ENCODE measurements at regions not wholly inside any gene's neighbourhood (a gene's known extent, or its start where the extent isn't known, plus 50 kb on each side); places are given as distances from the start of the nearest gene placed in this dataset.

- no peaks in the 10 kb centered on the region for H3K36me3 ChIP-seq (ENCODE audit: low read depth)
- no peaks in the 10 kb centered on the region for H3K4me1 ChIP-seq (ENCODE audit: low read depth)
- no peaks in the 10 kb centered on the region for H3K9me3 ChIP-seq
- no peak overlapping the region for H3K4me3 ChIP-seq
- DNase-seq (no peak), ATAC-seq (no peak)
- intact Hi-C loops (cut with DNase I, micrococcal nuclease): no loop called here
- TF ChIP-seq CTCF (IDR thresholded peaks at IDR 0.05): no peak
Observed at GRCh38 chr3:118713502-118714207, 321.0 kb downstream of the IGSF11 start.

- no peak for TF ChIP-seq CTCF (IDR thresholded peaks at IDR 0.05)
- intact Hi-C loops (cut with DNase I, micrococcal nuclease): no loop called here
- H3K4me1 ChIP-seq (ENCODE audit: low read depth): no peaks in the 10 kb centered on the region
- ATAC-seq (no peak), DNase-seq (no peak)
- no peak overlapping the region for H3K4me3 ChIP-seq
- H3K36me3 ChIP-seq (ENCODE audit: low read depth): no peaks in the 10 kb centered on the region
- H3K9me3 ChIP-seq: peaks cover 10% of the 10 kb centered on the region
Observed at GRCh38 chr3:118714800-118715199, 319.8 kb downstream of the IGSF11 start.

GRCh38 chr3:118729546-118729945, 305.1 kb downstream of the IGSF11 start:
- Histone ChIP-seq H3K4me3 (no peak overlapping the region), H3K9me3 (no peaks in the 10 kb centered on the region), H3K36me3 (ENCODE audit: low read depth) (no peaks in the 10 kb centered on the region), H3K4me1 (ENCODE audit: low read depth) (no peaks in the 10 kb centered on the region)
- no peak for ATAC-seq
- no peak for TF ChIP-seq CTCF (IDR thresholded peaks at IDR 0.05)
- DNase-seq: no peak
- intact Hi-C loops (cut with DNase I, micrococcal nuclease): no loop called here

GRCh38 chr3:118734664-118735063, 300.0 kb downstream of the IGSF11 start:
- ATAC-seq (no peak), DNase-seq (no peak)
- Histone ChIP-seq H3K9me3 (no peaks in the 10 kb centered on the region), H3K4me3 (no peak overlapping the region), H3K4me1 (ENCODE audit: low read depth) (no peaks in the 10 kb centered on the region), H3K36me3 (ENCODE audit: low read depth) (no peaks in the 10 kb centered on the region)
- TF ChIP-seq CTCF (IDR thresholded peaks at IDR 0.05): no peak
- intact Hi-C loops (cut with DNase I, micrococcal nuclease): no loop called here

- peaks cover 7% of the 10 kb centered on the region for H3K9me3 ChIP-seq
- H3K4me1 ChIP-seq (ENCODE audit: low read depth): no peaks in the 10 kb centered on the region
- ATAC-seq: no peak
- no peak for TF ChIP-seq CTCF (IDR thresholded peaks at IDR 0.05)
- intact Hi-C loops (cut with DNase I, micrococcal nuclease): no loop called here
- DNase-seq: no peak
- no peaks in the 10 kb centered on the region for H3K36me3 ChIP-seq (ENCODE audit: low read depth)
- H3K4me3 ChIP-seq: no peak overlapping the region
Observed at GRCh38 chr3:118736107-118736506, 298.5 kb downstream of the IGSF11 start.
